Smooth muscle cell (in vitro differentiated cells): ENCODE measurements at regions not wholly inside any gene's neighbourhood (a gene's known extent, or its start where the extent isn't known, plus 50 kb on each side); places are given as distances from the start of the nearest gene placed in this dataset.

Experiments
- DNase-seq: peaks from one replicate; lab custom pipeline; 2025; ENCODE audit not compliant: unreplicated experiment; lab: John Stamatoyannopoulos, UW
- H2AFZ ChIP-seq: fragments of 200-600 bp; sonication (generic); 2 replicates; pipeline ENCODE4 v1.6.0; 2016; ENCODE audit warnings: antibody characterized with exemption, low read depth, mild to moderate bottlenecking
- H3F3A ChIP-seq: fragments of 200-600 bp; sonication (generic); 2 replicates; pipeline ENCODE4 v1.6.0; 2017; ENCODE audit warnings: antibody characterized with exemption, low read depth
- H3K27ac ChIP-seq: fragments of 200-600 bp; sonication (generic); 2 replicates; pipeline ENCODE4 v1.5.1; 2016; ENCODE audit warnings: low read depth, mild to moderate bottlenecking
- H3K27me3 ChIP-seq: fragments of 200-600 bp; sonication (generic); 2 replicates; pipeline ENCODE4 v1.6.1; 2016; ENCODE audit warnings: low read depth, mild to moderate bottlenecking
- H3K36me3 ChIP-seq: fragments of 200-600 bp; sonication (generic); 2 replicates; pipeline ENCODE4 v1.5.1; 2016; ENCODE audit warnings: low read depth
- H3K4me1 ChIP-seq: fragments of 200-600 bp; sonication (generic); 2 replicates; pipeline ENCODE4 v1.5.1; 2016; ENCODE audit warnings: low read depth
- H3K4me2 ChIP-seq: fragments of 200-600 bp; sonication (generic); 2 replicates; pipeline ENCODE4 v1.6.0; 2016; ENCODE audit warnings: mild to moderate bottlenecking
- H3K4me3 ChIP-seq: fragments of 200-600 bp; sonication (generic); 2 replicates; pipeline ENCODE4 v1.5.1; 2016; ENCODE audit warnings: mild to moderate bottlenecking
- H3K79me2 ChIP-seq: fragments of 200-600 bp; sonication (generic); 2 replicates; pipeline ENCODE4 v1.6.0; 2016; ENCODE audit warnings: low read depth, mild to moderate bottlenecking
- H3K9ac ChIP-seq: fragments of 200-600 bp; sonication (generic); 2 replicates; pipeline ENCODE4 v1.6.0; 2016; ENCODE audit warnings: low read depth
- H3K9me3 ChIP-seq: fragments of 200-600 bp; sonication (generic); replicated peaks from 2 replicates; pipeline ENCODE4 v1.5.1; 2016; ENCODE audit warnings: low read depth
- H4K20me1 ChIP-seq: fragments of 200-600 bp; sonication (generic); 2 replicates; pipeline ENCODE4 v1.6.0; 2016; ENCODE audit warnings: low read depth
- WGBS: methylation state at CpG from one replicate; pipeline ENCODE4 v1.1.7; 2016; ENCODE audit warnings: low lambda C conversion rate; 5-methylcytosine and 5-hydroxymethylcytosine counted together
- TF ChIP-seq, protein P1 (sequence below): fragments of 200-600 bp; sonication (generic); IDR thresholded peaks from 2 replicates; pipeline ENCODE4 v1.5.1; 2017; ENCODE audit warnings: borderline replicate concordance, mild to moderate bottlenecking, antibody characterized with exemption; ENCODE audit not compliant: insufficient read depth, poor library complexity, severe bottlenecking

DNA sequence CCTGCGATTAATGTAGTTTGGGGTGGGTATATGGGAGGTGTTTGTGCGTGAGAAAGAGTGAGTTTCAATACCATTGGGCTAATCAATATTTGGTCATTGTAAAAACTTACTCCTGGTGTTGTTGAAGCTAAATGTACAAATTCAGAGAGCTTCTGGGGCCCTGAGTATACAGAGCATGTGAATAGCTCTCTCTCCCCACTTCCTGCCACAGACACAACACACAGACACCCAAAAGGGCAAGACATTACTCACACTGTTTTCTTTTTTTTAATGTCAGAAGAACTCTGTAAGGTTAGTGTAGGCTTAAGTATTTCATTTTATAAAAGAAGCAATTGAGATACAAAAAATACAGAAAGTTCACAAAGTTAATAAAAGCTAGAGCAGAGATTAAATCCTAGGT is 151.3 kb upstream of the KCNIP4 start:
- H3K4me2 ChIP-seq: peak overlapping the region; percentile 39
- H3K27me3 ChIP-seq: no peaks in the 10 kb centered on the region
- H3K79me2 ChIP-seq: no peaks in the 10 kb centered on the region
- H3K4me3 ChIP-seq: no peak overlapping the region
- H2AFZ ChIP-seq: peak overlapping the region; percentile 68
- TF ChIP-seq, protein P1, sequence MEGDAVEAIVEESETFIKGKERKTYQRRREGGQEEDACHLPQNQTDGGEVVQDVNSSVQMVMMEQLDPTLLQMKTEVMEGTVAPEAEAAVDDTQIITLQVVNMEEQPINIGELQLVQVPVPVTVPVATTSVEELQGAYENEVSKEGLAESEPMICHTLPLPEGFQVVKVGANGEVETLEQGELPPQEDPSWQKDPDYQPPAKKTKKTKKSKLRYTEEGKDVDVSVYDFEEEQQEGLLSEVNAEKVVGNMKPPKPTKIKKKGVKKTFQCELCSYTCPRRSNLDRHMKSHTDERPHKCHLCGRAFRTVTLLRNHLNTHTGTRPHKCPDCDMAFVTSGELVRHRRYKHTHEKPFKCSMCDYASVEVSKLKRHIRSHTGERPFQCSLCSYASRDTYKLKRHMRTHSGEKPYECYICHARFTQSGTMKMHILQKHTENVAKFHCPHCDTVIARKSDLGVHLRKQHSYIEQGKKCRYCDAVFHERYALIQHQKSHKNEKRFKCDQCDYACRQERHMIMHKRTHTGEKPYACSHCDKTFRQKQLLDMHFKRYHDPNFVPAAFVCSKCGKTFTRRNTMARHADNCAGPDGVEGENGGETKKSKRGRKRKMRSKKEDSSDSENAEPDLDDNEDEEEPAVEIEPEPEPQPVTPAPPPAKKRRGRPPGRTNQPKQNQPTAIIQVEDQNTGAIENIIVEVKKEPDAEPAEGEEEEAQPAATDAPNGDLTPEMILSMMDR: no peak
- H4K20me1 ChIP-seq: no peaks in the 10 kb centered on the region
- H3K9me3 ChIP-seq: no peaks in the 10 kb centered on the region
- H3K9ac ChIP-seq: no peak overlapping the region
- H3K36me3 ChIP-seq: no peaks in the 10 kb centered on the region
- no peaks in the 10 kb centered on the region for H3F3A ChIP-seq
- no peaks in the 10 kb centered on the region for H3K4me1 ChIP-seq
- H3K27ac ChIP-seq: peak overlapping the region; percentile 48
- no peak for DNase-seq
- 96% methylated on average over 2 of the region's 2 CpGs for WGBS

DNA sequence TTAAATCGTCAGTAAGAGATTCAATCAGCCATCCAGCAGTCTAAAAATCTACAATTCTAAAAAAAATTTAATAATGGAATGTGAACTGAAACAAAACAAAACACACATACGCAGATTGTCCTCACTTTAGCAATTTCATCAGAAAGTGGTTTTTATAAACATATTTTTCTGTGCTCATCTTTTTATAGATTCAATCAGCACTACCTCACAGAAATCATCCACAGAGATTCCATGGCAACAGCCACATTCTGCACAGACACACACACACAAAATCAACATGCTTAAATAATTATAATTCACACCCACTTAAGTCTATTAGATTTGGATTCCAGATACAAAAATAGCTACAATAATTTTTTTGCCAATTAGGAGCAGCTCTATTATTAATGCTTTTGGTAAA is 149.0 kb upstream of the KCNIP4 start:
- Histone ChIP-seq H4K20me1 (no peaks in the 10 kb centered on the region), H3K4me3 (no peak overlapping the region), H3K27me3 (no peaks in the 10 kb centered on the region), H3K4me2 (no peak overlapping the region), H3K79me2 (no peaks in the 10 kb centered on the region), H3K36me3 (no peaks in the 10 kb centered on the region), H3K9ac (no peak overlapping the region), H3K27ac (no peak overlapping the region), H3K9me3 (no peaks in the 10 kb centered on the region), H3K4me1 (no peaks in the 10 kb centered on the region), H2AFZ (no peak overlapping the region), H3F3A (no peaks in the 10 kb centered on the region)
- DNase-seq: no peak
- TF ChIP-seq, protein P1: no peak
- 88% methylated on average over 2 of the region's 2 CpGs for WGBS

DNA sequence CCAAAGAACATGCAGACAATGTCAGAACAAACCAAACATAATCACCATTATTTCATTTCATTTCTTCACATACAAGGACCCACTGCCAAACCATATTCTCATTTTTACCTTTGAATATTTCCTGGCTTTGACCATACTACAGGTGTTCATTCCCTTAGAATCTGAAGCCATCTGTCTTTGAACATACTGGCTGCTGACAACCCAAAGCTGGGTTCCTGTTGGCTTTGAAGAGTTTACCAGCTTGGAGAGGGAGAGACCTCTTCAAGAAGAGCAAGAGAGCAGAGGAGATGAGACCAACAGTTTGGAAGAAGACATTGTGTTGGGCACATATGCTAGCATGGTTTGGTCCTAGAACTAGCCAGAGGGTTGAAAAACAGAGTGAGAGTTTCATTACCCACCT is 145.6 kb upstream of the KCNIP4 start:
- Histone ChIP-seq H3K4me3 (no peak overlapping the region), H3F3A (no peaks in the 10 kb centered on the region), H3K4me2 (no peak overlapping the region)

DNA sequence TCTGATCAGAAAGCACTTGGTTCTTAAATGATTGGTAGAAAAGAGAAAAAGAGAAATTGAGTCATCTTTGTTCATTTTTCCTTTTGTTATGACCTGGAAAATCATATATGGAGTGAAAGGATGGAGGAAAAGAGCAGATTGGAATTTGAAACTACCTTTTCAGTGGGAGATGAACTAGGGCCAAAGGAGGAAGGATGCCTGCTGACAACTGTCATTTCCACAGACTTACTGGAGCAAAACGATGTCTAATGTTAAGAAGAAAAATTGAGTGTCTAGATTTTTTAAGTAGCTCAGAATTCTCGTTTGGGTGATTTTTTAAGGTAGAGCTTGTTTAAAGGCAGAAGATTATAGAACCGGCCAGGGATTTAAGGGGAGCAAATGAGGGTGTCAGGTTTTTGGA is 144.6 kb upstream of the KCNIP4 start:
- Histone ChIP-seq H3K4me3 (no peak overlapping the region), H4K20me1 (no peaks in the 10 kb centered on the region), H3K27ac (no peak overlapping the region), H3K27me3 (no peaks in the 10 kb centered on the region), H3K36me3 (no peaks in the 10 kb centered on the region), H3K79me2 (no peaks in the 10 kb centered on the region), H3K9ac (no peak overlapping the region), H3K9me3 (no peaks in the 10 kb centered on the region), H3K4me1 (no peaks in the 10 kb centered on the region), H2AFZ (no peak overlapping the region), H3K4me2 (no peak overlapping the region), H3F3A (no peaks in the 10 kb centered on the region)
- WGBS: 79% methylated on average over 3 of the region's 3 CpGs
- TF ChIP-seq, protein P1: no peak
- DNase-seq: no peak

More for the DNA sequence above, 145.6 kb upstream of the KCNIP4 start:
- no peak for DNase-seq
- no peaks in the 10 kb centered on the region for H3K9me3 ChIP-seq
- H4K20me1 ChIP-seq: no peaks in the 10 kb centered on the region
- H3K36me3 ChIP-seq: no peaks in the 10 kb centered on the region
- no peak overlapping the region for H2AFZ ChIP-seq
- no peak overlapping the region for H3K27ac ChIP-seq
- H3K9ac ChIP-seq: no peak overlapping the region
- no peaks in the 10 kb centered on the region for H3K79me2 ChIP-seq
- no peaks in the 10 kb centered on the region for H3K4me1 ChIP-seq
- TF ChIP-seq, protein P1: no peak
- H3K27me3 ChIP-seq: no peaks in the 10 kb centered on the region
